HG03060 (cell line): ENCODE measurements at regions not wholly inside any gene's neighbourhood (a gene's known extent, or its start where the extent isn't known, plus 50 kb on each side); places are given as distances from the start of the nearest gene placed in this dataset.

Source experiments
- ATAC-seq: cut with Tn5 transposase; IDR thresholded peaks from one replicate; pipeline ENCODE4 v1.9.1; 2021; ENCODE audit warnings: low read depth, moderate number of reproducible peaks; ENCODE audit not compliant: unreplicated experiment

GRCh38 chr6:54629131-54629530 lies 217.4 kb upstream of the FAM83B start:
- no peak for ATAC-seq

- no peak for ATAC-seq
Observed at GRCh38 chr6:54632984-54633565, 213.5 kb upstream of the FAM83B start.

- no peak for ATAC-seq
Observed at GRCh38 chr6:54633601-54634000, 213.0 kb upstream of the FAM83B start.

GRCh38 chr6:54640911-54641310 lies 205.7 kb upstream of the FAM83B start:
- ATAC-seq: no peak

- no peak for ATAC-seq
Observed at GRCh38 chr6:54646069-54646950, 200.3 kb upstream of the FAM83B start.

- no peak for ATAC-seq
Observed at GRCh38 chr6:54646951-54647664, 199.5 kb upstream of the FAM83B start.

- ATAC-seq: no peak
Observed at GRCh38 chr6:54654381-54654780, 192.2 kb upstream of the FAM83B start.

- no peak for ATAC-seq
Observed at GRCh38 chr6:54655162-54655561, 191.4 kb upstream of the FAM83B start.

GRCh38 chr6:54665278-54665677 lies 181.3 kb upstream of the FAM83B start:
- no peak for ATAC-seq

- ATAC-seq: no peak
Observed at GRCh38 chr6:54680531-54680930, 166.0 kb upstream of the FAM83B start.

- no peak for ATAC-seq
Observed at GRCh38 chr6:54681267-54681666, 165.3 kb upstream of the FAM83B start.

GRCh38 chr6:54681987-54682386 lies 164.6 kb upstream of the FAM83B start:
- ATAC-seq: no peak

- no peak for ATAC-seq
Observed at GRCh38 chr6:54689620-54690019, 157.0 kb upstream of the FAM83B start.

- no peak for ATAC-seq
Observed at GRCh38 chr6:54690596-54690995, 156.0 kb upstream of the FAM83B start.

- no peak for ATAC-seq
Observed at GRCh38 chr6:54694928-54695532, 151.5 kb upstream of the FAM83B start.

- ATAC-seq: no peak
Observed at GRCh38 chr6:54695815-54696214, 150.8 kb upstream of the FAM83B start.

- ATAC-seq: no peak
Observed at GRCh38 chr6:54697424-54697823, 149.1 kb upstream of the FAM83B start.

GRCh38 chr6:54698974-54699373 lies 147.6 kb upstream of the FAM83B start:
- ATAC-seq: no peak

GRCh38 chr6:54700158-54700557 lies 146.4 kb upstream of the FAM83B start:
- ATAC-seq: no peak

GRCh38 chr6:54702772-54703171 lies 143.8 kb upstream of the FAM83B start:
- ATAC-seq: no peak

GRCh38 chr6:54706391-54706790 lies 140.2 kb upstream of the FAM83B start:
- no peak for ATAC-seq
